WTC11 (cell line): ENCODE measurements at regions not wholly inside any gene's neighbourhood (a gene's known extent, or its start where the extent isn't known, plus 50 kb on each side); places are given as distances from the start of the nearest gene placed in this dataset.

Experiments
- ATAC-seq: fragments of 200-7000 bp; cut with Tn5 transposase; 2 replicates; pipeline ENCODE4 v1.10.0; 2021; ENCODE audit warnings: mild to moderate bottlenecking, moderate library complexity
- CTCF ChIA-PET: fragments of 300-600 bp; sonication (Branson Sonifier 250); formaldehyde crosslinking; loops from one replicate; lab custom pipeline; 2021; ENCODE audit warnings: antibody characterized with exemption; lab: Charles Lee
- POLR2A ChIA-PET: fragments of 350-600 bp; sonication (Branson Sonifier 250); formaldehyde crosslinking; loops from one replicate; lab custom pipeline; 2021; ENCODE audit warnings: antibody characterized with exemption; lab: Charles Lee
- DNase-seq: peaks from one replicate; pipeline ENCODE4 v3.0.0; 2021; ENCODE audit warnings: low spot score
- H3K27ac Mint-ChIP-seq: 2 replicates; pipeline ENCODE4 v1.8.0; 2021; ENCODE audit warnings: mixed read lengths
- H3K27me3 Mint-ChIP-seq: 2 replicates; pipeline ENCODE4 v1.8.0; 2021; ENCODE audit warnings: low read depth, mild to moderate bottlenecking, moderate library complexity, mixed read lengths
- H3K36me3 Mint-ChIP-seq: 2 replicates; pipeline ENCODE4 v1.8.0; 2021; ENCODE audit warnings: mixed read lengths
- H3K4me1 Mint-ChIP-seq: 2 replicates; pipeline ENCODE4 v1.8.0; 2022; ENCODE audit warnings: mixed read lengths
- H3K4me3 Mint-ChIP-seq: 2 replicates; pipeline ENCODE4 v1.8.0; 2021; ENCODE audit warnings: mild to moderate bottlenecking, moderate library complexity, mixed read lengths
- H3K9me3 Mint-ChIP-seq: 2 replicates; pipeline ENCODE4 v1.8.0; 2021; ENCODE audit warnings: mixed read lengths
- ARID4B ChIP-seq: sonication (generic); formaldehyde crosslinking; IDR thresholded peaks from 2 replicates; pipeline ENCODE4 v1.8.0; 2023; ENCODE audit warnings: missing genetic modification reagents, mild to moderate bottlenecking, borderline replicate concordance
- ATF1 ChIP-seq: sonication (generic); formaldehyde crosslinking; IDR thresholded peaks from 2 replicates; pipeline ENCODE4 v1.8.1; 2023; ENCODE audit warnings: mild to moderate bottlenecking, moderate library complexity, missing genetic modification reagents
- ATF2 ChIP-seq: sonication (generic); formaldehyde crosslinking; IDR thresholded peaks from 2 replicates; pipeline ENCODE4 v1.8.1; 2022; ENCODE audit warnings: low read depth, missing genetic modification reagents, borderline replicate concordance
- CBFB ChIP-seq: sonication (generic); formaldehyde crosslinking; IDR thresholded peaks from 2 replicates; pipeline ENCODE4 v1.8.1; 2022; ENCODE audit warnings: mild to moderate bottlenecking, low read depth, missing genetic modification reagents
- CREM ChIP-seq: sonication (generic); formaldehyde crosslinking; IDR thresholded peaks from 2 replicates; pipeline ENCODE4 v1.8.1; 2022; ENCODE audit warnings: mild to moderate bottlenecking, missing genetic modification reagents, moderate library complexity
- E2F1 ChIP-seq: sonication (generic); formaldehyde crosslinking; IDR thresholded peaks from 2 replicates; pipeline ENCODE4 v1.8.0; 2022; ENCODE audit warnings: mild to moderate bottlenecking, missing genetic modification reagents
- ELF4 ChIP-seq: sonication (generic); formaldehyde crosslinking; IDR thresholded peaks from 2 replicates; pipeline ENCODE4 v1.8.1; 2022; ENCODE audit warnings: low read depth, mild to moderate bottlenecking, moderate library complexity, missing genetic modification reagents
- FOXJ3 ChIP-seq: sonication (generic); formaldehyde crosslinking; IDR thresholded peaks from 2 replicates; pipeline ENCODE4 v1.9.0; 2021; ENCODE audit warnings: missing genetic modification reagents, mild to moderate bottlenecking, borderline replicate concordance
- FOXP1 ChIP-seq: sonication (generic); formaldehyde crosslinking; IDR thresholded peaks from 2 replicates; pipeline ENCODE4 v1.8.0; 2022; ENCODE audit warnings: missing genetic modification reagents, mild to moderate bottlenecking, moderate library complexity, borderline replicate concordance
- GRHL2 ChIP-seq: fragments of 250-450 bp; sonication (Bioruptor Pico); IDR thresholded peaks from 2 replicates; pipeline ENCODE4 v1.8.0; 2022; ENCODE audit warnings: mild to moderate bottlenecking, moderate library complexity; ENCODE audit not compliant: insufficient replicate concordance, severe bottlenecking
- GTF2I ChIP-seq: fragments of 250-450 bp; sonication (Bioruptor Pico); conservative IDR thresholded peaks from 2 replicates; pipeline ENCODE4 v1.4.0; 2021; ENCODE audit warnings: mild to moderate bottlenecking
- HMGXB4 ChIP-seq: sonication (generic); formaldehyde crosslinking; IDR thresholded peaks from 2 replicates; pipeline ENCODE4 v1.8.1; 2023; ENCODE audit warnings: mild to moderate bottlenecking, moderate library complexity, missing genetic modification reagents
- MAX ChIP-seq: sonication (generic); formaldehyde crosslinking; IDR thresholded peaks from 2 replicates; pipeline ENCODE4 v1.8.0; 2022; ENCODE audit warnings: mild to moderate bottlenecking, missing genetic modification reagents
- MXD4 ChIP-seq: fragments of 250-450 bp; sonication (Bioruptor Pico); IDR thresholded peaks from 2 replicates; pipeline ENCODE4 v1.8.0; 2021; ENCODE audit warnings: mild to moderate bottlenecking, moderate library complexity, borderline replicate concordance
- NFE2L1 ChIP-seq: sonication (generic); formaldehyde crosslinking; IDR thresholded peaks from 2 replicates; pipeline ENCODE4 v1.8.1; 2023; ENCODE audit warnings: missing genetic modification reagents
- NR2C2 ChIP-seq: sonication (generic); formaldehyde crosslinking; IDR thresholded peaks from 2 replicates; pipeline ENCODE4 v1.8.0; 2022; ENCODE audit warnings: mild to moderate bottlenecking, missing genetic modification reagents
- PRDM15 ChIP-seq: sonication (generic); formaldehyde crosslinking; IDR thresholded peaks from 2 replicates; pipeline ENCODE4 v1.8.0; 2022; ENCODE audit warnings: missing genetic modification reagents
- RELA ChIP-seq: sonication (generic); formaldehyde crosslinking; IDR thresholded peaks from 2 replicates; pipeline ENCODE4 v1.8.1; 2022; ENCODE audit warnings: missing genetic modification reagents, mild to moderate bottlenecking, borderline replicate concordance
- USF2 ChIP-seq: sonication (generic); formaldehyde crosslinking; IDR thresholded peaks from 2 replicates; pipeline ENCODE4 v1.8.1; 2023; ENCODE audit warnings: mild to moderate bottlenecking, missing genetic modification reagents, moderate library complexity
- ZNF219 ChIP-seq: sonication (generic); formaldehyde crosslinking; IDR thresholded peaks from 2 replicates; pipeline ENCODE4 v1.8.0; 2023; ENCODE audit warnings: missing genetic modification reagents, mild to moderate bottlenecking, borderline replicate concordance
- ZNF317 ChIP-seq: sonication (generic); formaldehyde crosslinking; IDR thresholded peaks from 2 replicates; pipeline ENCODE4 v1.8.1; 2023; ENCODE audit warnings: low read depth, mild to moderate bottlenecking, moderate library complexity, missing genetic modification reagents, borderline replicate concordance

GRCh38 chr4:36716874-36717273 is 435.5 kb downstream of the DTHD1 start (continued):
- TF ChIP-seq ATF2 (CRISPR knock-in tag) (no peak), GRHL2 (no peak), HMGXB4 (CRISPR knock-in tag) (no peak), NR2C2 (CRISPR knock-in tag) (no peak), CBFB (CRISPR knock-in tag) (no peak), RELA (no peak), GTF2I (CRISPR knock-in tag) (no peak)
- TF ChIP-seq, all 79 proteins: peak for 0

GRCh38 chr4:36719425-36719824 is 438.0 kb downstream of the DTHD1 start:
- POLR2A ChIA-PET = no interaction called here
- TF ChIP-seq ZNF219 (CRISPR knock-in tag) (no peak), ARID4B (CRISPR knock-in tag) (no peak), E2F1 (no peak), FOXJ3 (CRISPR knock-in tag) (no peak)
- Mint-ChIP-seq H3K4me3 (no peak overlapping the region), H3K9me3 (peaks cover 17% of the 10 kb centered on the region), H3K27me3 (no peaks in the 10 kb centered on the region), H3K36me3 (no peaks in the 10 kb centered on the region), H3K4me1 (no peaks in the 10 kb centered on the region), H3K27ac (no peak overlapping the region)
- CTCF ChIA-PET = no interaction called here
- DNase-seq (no peak), ATAC-seq (peak; percentile 60)

- no peak overlapping the region for H3K4me3 Mint-ChIP-seq
- H3K9me3 Mint-ChIP-seq = no peaks in the 10 kb centered on the region
- no peaks in the 10 kb centered on the region for H3K4me1 Mint-ChIP-seq
- H3K27ac Mint-ChIP-seq = no peak overlapping the region
- H3K36me3 Mint-ChIP-seq = no peaks in the 10 kb centered on the region
- no peak for ATAC-seq
- no peak for DNase-seq
- no peaks in the 10 kb centered on the region for H3K27me3 Mint-ChIP-seq
- CTCF ChIA-PET = no interaction called here
- POLR2A ChIA-PET = interaction anchor here (0.5 kb wide), 1 partner anchor 239 kb away, joined by 3 read pairs; no protein-coding TSS in a partner anchor
- TF ChIP-seq ELF4 (CRISPR knock-in tag) = no peak
- TF ChIP-seq CREM (CRISPR knock-in tag) = no peak
- TF ChIP-seq MAX (CRISPR knock-in tag) = no peak
- TF ChIP-seq FOXP1 (CRISPR knock-in tag) = no peak
- TF ChIP-seq ATF1 (CRISPR knock-in tag) = no peak
- no peak for TF ChIP-seq PRDM15 (CRISPR knock-in tag)
- TF ChIP-seq ZNF317 (CRISPR knock-in tag) = no peak
- TF ChIP-seq USF2 (CRISPR knock-in tag) = no peak
- TF ChIP-seq MXD4 (CRISPR knock-in tag) = no peak
- no peak for TF ChIP-seq NFE2L1 (CRISPR knock-in tag)
Observed at GRCh38 chr4:36722986-36723385, 441.6 kb downstream of the DTHD1 start.
